HG03442 (cell line): ENCODE measurements at regions not wholly inside any gene's neighbourhood (a gene's known extent, or its start where the extent isn't known, plus 50 kb on each side); places are given as distances from the start of the nearest gene placed in this dataset.

Experiments
- ATAC-seq: cut with Tn5 transposase; IDR thresholded peaks from one replicate; pipeline ENCODE4 v1.9.1; 2021; ENCODE audit warnings: mild to moderate bottlenecking, moderate library complexity; ENCODE audit not compliant: unreplicated experiment

GRCh38 chr5:2278825-2279456 is 396.2 kb upstream of the IRX4 start:
- ATAC-seq: no peak

GRCh38 chr5:2277886-2278285 is 395.2 kb upstream of the IRX4 start:
- no peak for ATAC-seq

DNA sequence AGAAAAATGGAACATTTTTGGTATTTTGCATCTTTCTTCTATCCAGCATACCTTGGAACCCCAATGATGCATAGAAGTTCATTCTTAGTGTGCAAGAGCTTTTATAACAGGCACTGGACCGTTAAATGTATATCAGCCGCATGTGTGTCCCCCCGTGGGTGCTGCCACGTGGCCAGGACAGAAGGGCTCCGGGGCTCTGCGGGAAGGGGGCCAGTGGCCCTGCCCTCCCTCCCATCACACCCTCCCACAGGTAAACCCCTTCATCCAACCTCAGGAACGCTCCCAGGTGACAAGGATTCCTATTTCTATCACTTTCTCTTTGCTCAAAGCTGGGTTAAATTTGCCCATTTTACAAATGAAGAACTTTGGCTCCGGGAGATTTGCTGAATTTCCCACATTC is 393.4 kb upstream of the IRX4 start:
- ATAC-seq: no peak

GRCh38 chr5:2272755-2273154 is 390.0 kb upstream of the IRX4 start:
- ATAC-seq: no peak

DNA sequence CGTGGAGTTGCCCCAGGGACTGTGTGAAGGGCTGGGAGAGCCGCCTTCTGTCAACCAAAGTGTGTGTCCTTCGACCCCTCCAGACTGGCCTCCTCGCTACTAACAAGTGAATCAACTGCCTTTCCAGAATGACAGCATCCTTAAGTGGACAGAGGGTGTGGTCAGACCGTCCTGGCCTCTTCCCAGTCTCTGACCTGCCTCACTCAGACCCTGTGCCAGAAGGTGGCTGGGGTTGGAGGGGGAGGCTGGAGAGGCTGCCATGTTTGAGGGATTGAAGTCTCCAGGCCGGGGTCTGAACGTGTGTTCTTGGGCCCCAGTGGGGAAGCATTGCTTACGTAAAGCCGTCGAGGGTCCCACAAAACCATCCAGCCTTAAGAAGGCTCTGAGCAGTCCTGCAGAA is 389.3 kb upstream of the IRX4 start:
- no peak for ATAC-seq

DNA sequence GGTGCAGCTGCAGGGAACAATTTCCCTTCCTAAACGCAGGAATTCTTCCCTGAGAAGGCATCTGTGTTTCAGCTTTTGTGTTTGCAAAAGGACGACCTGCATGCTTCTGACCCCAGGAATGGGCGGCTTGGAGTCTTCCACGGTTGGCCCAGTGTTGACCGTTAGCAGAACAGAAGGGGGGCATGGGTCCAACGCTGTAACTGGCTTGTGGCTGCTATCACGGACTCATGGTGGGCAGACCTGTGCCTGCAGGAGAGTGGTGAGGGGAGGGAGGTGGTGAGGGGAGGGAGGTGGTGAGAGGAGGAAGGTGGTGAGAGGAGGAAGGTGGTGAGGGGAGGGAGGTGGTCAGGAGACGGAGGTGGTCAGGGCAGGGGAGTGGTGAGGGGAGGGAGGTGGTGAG is 388.6 kb upstream of the IRX4 start:
- no peak for ATAC-seq

DNA sequence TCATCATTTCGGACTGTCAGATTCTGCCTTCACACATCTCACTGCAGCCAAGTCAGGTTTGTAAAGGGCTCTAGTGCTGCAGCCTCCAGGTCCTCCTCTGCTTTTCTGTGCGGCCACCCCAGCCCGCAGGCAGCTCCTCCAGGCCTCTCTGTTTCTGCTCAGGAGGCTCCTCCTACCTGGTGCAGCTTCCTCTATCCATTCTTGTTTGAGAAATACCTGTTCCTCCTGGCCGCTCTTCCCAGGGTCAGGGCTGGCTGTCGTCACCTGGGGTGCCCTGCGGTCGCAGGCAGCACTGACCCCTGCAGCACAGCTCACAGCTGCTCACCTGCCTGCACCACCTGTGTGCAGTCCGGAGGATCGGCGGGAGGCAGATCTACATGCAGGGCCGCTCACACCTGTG is 387.7 kb upstream of the IRX4 start:
- ATAC-seq: no peak

- ATAC-seq: no peak
These were observed 386.9 kb upstream of the IRX4 start for GRCh38 chr5:2269656-2270055.

- no peak for ATAC-seq
These were observed 385.3 kb upstream of the IRX4 start for GRCh38 chr5:2267991-2268390.

GRCh38 chr5:2266641-2267240 is 384.0 kb upstream of the IRX4 start:
- ATAC-seq: no peak

- no peak for ATAC-seq
These were observed 382.6 kb upstream of the IRX4 start for GRCh38 chr5:2265341-2265740.

DNA sequence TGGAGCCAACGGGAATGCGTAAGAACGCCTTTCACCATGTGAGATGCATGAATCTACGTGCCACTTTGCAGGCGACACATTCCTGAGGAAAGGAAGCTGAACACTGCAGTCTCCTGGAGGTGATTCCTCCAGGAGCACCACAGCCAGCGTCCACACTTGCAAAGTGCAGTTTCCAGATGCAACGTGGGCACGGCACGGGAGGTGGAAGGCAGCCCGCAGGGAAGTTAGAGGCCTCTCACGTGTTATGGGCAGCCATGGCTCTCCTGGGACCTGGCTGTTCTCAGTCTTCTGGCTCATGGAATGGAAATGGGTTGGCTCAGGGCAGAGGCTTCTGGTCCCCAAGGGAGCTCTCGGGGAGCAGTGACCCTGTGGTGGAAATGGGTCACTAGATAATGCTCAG is 381.0 kb upstream of the IRX4 start:
- no peak for ATAC-seq

- no peak for ATAC-seq
These were observed 379.9 kb upstream of the IRX4 start for GRCh38 chr5:2262620-2263019.

DNA sequence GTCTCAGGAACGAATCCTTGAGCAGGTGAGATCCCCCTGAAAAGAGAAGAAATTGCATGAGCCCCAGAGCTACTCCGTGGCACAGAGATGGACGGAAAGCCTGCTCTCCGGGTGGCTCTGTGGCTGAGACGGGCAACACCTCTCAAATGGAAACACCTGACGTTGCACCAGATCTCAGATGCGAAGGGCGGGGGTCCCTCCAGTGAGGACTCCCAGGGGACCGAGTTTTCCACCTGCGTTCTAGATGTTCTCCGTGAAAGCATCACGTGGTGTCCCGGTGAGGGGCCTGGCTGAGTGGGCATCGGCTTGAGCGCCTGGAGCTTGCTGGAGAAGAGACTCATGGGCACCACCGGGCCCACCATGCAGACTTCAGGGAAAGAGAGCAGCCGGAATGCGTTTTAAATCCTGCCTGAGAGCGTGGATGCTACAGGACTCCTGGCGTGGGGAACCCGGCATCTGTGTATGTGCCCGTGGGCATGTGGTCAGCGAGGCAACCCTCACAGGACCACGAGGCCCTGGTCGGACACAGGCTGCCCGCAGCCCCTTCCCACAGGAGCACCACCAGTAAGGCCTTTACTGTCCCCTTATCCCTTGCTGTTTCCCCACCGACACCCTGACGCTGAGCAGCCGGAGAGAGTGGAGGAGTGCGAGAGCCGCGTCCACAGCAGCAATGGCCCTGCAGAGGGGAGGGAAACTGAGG is 378.4 kb upstream of the IRX4 start:
- ATAC-seq: no peak

DNA sequence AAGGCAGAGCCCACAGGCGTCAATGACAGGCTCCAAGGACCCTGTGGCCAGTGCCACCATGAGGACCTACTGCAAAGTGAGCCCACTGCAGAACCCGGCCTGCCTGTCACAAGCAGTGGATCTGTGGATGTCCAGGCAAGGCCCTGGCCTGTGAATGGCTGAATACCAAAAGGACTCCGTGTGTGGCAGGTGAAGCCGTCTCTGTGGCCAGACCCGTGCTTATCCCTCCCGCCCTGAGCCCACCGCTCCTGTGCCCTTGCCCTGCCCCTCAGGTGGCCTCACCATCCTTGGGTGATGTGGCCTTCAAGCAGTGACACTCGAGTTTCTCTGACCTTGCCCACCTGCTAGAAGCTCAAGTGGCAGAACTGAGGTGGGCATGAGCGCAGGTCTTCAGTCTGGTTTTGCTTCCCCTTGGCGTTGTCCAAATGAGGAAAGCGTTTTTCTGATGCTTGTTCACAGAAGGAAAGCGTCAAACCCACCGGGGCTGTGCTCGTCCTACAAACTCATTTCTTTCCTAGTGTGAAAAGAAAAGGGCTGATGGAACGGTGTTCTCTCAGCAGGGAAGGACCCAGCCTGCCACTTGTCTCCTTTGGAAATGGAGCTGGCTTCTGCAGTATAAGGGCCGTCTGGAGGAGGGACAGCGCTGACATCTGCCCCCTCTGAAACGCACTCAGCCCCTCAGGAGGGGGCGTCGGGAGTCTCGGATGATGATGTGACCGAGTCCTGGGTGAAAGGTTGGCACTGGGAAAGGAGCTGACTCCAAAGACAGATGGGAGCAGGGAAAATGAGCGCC is 377.7 kb upstream of the IRX4 start:
- no peak for ATAC-seq

DNA sequence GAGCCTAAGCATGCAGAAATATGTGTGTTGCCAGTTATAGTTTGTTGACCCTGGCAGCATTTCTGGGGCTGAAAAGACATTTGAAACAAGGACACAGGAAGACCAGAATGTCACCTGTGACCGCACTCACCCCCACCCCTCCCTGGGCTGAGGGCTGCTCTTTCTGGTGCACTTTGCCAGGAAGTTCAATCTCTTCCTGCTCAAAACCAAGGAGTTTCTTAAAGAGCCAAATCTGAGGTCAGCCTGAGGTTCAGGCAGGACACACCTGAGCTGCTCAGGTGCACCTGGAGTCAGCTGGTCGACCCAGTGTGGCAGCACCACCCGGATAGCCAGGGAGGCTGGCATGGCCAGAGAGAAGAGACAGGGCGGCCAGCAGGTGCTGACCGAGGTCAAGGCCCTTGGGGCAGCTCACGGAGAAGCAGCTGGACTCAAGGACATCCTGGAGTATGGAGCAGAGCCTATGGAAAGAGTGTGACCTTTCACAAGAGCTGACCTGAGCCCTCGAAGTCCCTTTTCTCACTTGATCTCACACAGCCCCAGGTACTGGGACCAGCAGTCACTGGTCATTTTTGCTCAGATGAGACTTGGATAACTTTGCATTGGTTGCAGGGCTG is 376.9 kb upstream of the IRX4 start:
- ATAC-seq: no peak

DNA sequence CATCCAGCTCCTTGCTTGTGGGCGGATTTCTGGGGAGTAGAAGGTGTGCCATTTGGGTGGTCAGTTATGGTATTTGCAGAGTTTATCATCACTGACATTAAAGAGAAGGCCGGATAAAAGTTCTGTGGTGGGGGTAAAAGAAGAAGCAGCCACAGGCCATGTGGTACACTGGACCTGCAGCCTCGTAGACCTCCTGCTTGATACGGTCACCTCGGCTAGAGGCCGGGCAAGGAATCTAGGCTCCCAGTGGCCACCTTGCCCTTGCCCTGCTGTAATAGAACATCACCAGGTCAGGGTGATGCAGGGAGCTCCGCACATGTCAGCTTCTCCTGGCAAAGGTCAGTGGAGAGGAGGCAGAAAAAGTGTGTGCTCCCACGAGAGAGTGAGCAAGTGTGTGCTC is 376.1 kb upstream of the IRX4 start:
- ATAC-seq: no peak

- no peak for ATAC-seq
These were observed 374.9 kb upstream of the IRX4 start for GRCh38 chr5:2257326-2258244.

DNA sequence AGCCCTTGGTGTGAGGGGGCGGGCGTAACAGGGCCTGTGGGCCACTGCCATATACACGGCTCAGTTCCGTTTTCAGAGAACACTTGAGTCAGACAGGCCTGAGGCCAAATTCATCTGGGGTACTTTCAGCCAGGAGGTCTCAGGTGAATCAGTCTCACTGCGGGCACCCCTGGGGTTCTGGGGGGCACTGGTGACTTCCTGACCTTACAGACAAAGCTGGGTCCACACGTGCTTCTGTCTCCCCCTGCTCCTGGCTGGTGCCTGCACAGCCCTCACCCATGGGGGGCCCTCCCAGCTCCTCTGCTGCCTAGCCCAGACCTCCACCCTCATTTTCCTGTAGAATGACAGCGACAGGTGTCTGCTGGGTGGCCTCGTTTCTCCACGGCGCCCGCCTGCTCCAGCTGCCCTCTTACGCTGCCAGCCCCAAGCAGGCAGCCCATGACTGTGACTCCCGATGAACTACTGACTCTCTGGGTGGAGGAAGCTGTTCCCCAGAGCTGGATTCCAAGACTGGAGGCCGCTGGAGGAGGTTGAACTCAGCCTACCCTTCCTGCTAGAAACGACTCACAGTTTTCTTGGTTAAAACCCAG is 374.1 kb upstream of the IRX4 start:
- ATAC-seq: no peak
